GM19452 (cell line): ENCODE measurements at regions not wholly inside any gene's neighbourhood (a gene's known extent, or its start where the extent isn't known, plus 50 kb on each side); places are given as distances from the start of the nearest gene placed in this dataset.
"Not testable (repeated sequence)": the region's sequence is repeated elsewhere in the genome, so short reads cannot be mapped to it uniquely, and the experiment has no call there.

Experiments used
- ATAC-seq: cut with Tn5 transposase; IDR thresholded peaks from one replicate; pipeline ENCODE4 v1.9.1; 2021; ENCODE audit not compliant: unreplicated experiment

GRCh38 chr13:44052780-44053184, 173.1 kb downstream of the LACC1 start:
- no peak for ATAC-seq

DNA sequence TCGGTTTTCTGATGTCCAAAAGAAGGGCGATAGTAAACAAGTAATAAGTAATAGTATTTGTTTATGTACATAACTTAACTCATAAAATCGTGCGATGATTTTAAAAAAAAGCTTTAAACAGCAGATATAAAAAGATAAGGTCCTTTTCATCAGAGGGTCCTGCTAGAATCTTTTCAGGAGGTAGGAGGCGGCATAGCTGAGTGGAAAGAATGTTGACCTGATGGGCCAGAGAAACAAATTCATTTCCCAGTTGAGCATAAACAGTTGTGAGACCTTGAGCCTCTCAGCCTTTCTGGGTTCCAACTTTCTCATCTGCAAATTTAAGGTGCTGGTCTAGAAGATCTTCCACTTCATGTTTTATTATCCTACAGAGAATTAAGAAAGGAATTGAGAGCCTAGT, 173.5 kb downstream of the LACC1 start:
- no peak for ATAC-seq

GRCh38 chr13:44054525-44054924, 174.8 kb downstream of the LACC1 start:
- ATAC-seq = no peak

DNA sequence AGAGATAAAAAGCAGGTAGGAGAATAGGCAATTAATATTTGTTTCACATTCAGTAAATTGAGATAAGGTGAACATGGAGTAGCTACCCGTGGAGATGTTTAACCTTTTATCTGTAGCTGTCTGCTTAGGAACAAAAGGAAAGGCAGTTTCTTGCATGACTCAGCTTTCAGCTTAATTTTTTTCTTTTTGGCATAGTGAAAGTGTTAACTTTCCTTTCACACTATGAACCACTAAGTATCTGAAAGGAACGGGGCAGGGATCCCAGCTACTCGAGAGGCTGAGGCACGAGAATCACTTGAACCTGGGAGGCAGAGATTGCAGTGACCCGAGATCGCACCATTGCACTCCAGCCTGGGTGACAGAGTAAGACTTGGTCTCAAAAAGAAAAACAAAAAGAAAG, 176.0 kb downstream of the LACC1 start:
- not testable (repeated sequence) for ATAC-seq

GRCh38 chr13:44058067-44058466, 178.4 kb downstream of the LACC1 start:
- ATAC-seq = no peak

DNA sequence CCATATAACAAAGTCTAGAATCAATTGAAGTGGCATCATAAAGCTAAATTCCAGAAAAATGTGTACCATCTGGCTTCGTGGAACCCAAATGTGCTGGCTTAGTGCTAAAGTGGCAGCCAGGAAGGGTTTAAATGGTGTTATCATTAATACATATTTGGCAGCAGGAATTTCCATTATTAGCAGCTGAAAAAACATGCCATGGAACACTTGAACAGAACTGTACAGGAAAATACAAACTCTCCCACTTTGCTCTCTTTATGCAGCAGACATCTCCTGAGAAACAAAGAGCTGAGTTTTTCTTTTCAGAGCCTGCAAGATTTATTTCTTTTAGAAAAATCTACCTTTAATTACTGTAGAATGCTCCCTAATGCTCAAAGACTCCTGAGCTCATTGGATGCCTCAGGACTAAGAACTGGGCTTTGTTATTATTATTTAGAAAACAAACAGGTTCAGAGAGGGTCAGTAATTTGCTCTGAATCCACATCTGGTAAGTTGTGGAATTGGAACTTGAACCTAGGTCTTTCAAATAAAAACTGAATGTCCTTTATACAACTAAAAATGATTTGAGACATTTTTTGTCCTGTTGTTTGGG, 179.0 kb downstream of the LACC1 start:
- ATAC-seq = no peak

DNA sequence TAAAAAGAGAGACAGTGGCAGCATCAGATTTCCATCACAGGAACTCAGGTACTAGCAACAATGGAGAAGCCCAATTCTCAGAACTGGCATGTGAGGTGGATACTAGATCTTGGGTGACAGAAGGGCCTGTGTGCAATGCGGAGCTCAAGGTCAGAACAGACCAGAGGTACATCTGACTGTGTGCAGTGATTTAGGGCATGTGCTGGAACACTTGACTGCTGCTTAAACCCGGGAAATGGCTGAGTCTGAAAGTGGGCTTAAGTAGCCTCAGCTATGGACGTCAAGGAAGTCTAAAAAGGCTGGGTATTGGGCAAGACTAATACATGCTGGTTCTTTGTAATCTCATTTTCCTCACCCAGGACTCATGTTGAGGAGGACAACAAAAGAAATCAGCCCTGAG, 182.2 kb downstream of the LACC1 start:
- ATAC-seq = no peak

GRCh38 chr13:44063467-44063866, 183.8 kb downstream of the LACC1 start:
- no peak for ATAC-seq

GRCh38 chr13:44063881-44064280, 184.2 kb downstream of the LACC1 start:
- ATAC-seq = no peak

- no peak for ATAC-seq
These were observed 184.7 kb downstream of the LACC1 start for GRCh38 chr13:44064357-44064756.

DNA sequence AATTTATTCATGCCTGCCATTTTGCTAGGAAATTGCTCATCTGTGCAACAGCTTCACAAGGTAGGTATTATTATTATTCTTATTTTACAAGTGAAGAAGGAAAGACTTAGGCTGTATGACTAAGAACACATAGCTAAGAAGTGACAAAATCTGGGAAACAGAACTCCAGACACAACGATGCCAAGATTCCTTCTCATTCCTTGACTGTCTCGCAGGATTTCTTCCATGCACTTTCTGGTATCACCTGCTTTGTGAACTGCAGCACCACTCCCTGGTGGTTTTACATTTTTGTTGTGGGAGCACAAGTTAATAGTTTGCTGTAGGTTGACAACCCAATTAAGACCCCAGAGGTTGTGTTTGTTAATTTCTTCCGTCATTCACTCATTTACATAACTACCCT, 188.5 kb downstream of the LACC1 start:
- ATAC-seq = no peak

- ATAC-seq = no peak
These were observed 189.0 kb downstream of the LACC1 start for GRCh38 chr13:44068737-44069136.

DNA sequence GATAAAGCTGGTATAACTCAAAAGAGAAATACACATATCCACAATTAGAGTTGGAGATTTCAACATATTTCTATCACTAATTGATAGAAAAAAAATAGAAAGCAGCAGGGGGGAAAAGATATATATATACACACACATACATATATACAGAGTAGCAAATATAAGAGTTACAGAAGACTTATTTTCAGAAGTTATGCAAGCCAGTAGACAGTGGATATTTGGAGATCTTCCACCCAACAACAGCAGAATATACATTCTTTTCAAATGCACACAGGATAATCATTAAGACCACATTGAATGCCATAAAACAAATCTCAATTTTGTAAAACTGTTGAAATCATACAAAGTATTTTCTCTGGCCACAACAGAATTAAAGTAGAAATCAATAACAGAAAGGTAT, 192.8 kb downstream of the LACC1 start:
- ATAC-seq = no peak

- ATAC-seq = no peak
These were observed 194.9 kb downstream of the LACC1 start for GRCh38 chr13:44074611-44075010.

GRCh38 chr13:44075113-44075512, 195.4 kb downstream of the LACC1 start:
- no peak for ATAC-seq

DNA sequence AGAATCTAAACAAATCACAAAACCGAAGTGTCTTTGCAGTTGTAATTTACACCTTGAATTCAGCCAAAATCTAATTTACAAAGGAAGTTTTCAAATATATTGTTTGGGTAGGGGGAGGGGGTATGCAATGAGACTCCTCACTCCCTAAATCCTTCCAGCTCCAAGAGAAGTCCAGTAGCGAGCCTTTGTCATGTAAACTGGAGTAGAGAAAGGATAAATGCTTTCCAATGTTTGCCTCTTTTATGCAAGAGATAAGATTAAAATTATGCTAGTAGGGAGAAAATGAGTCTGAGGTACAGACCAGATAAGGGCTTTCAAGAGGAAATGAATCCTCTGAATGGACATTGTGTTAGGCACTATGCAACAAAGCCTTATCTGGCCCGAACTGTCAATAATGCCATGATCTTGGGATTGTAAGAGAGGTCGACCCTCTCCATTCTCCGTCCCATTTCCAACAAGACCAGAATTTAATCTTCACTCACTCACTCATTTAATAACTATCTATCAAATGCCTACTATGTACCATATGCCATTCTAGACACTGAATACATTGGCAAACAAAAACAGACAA, 199.2 kb downstream of the LACC1 start:
- no peak for ATAC-seq

GRCh38 chr13:44079413-44080205, 199.9 kb downstream of the LACC1 start:
- no peak for ATAC-seq

DNA sequence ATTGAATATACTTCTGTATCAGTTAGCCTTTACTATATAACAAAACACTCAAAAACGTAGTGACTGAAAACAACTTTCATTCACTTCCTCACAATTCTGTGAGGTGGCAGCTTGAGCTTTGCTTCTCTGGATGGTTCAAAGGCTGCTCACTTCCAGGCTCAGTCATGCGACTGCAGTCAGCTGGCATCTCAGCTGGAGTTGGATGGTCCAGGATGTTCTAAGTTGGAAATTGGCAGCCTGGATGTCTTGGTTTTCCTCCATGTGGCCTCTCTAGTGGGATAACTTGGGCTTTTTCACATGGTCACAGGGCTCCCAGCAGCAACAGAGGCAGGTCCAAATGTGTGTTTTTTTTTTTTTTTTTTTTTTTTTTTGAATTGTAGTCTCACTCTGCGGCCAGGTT, 204.4 kb downstream of the LACC1 start:
- ATAC-seq = no peak

GRCh38 chr13:44086389-44086788, 206.7 kb downstream of the LACC1 start:
- no peak for ATAC-seq

- ATAC-seq = no peak
These were observed 208.7 kb downstream of the LACC1 start for GRCh38 chr13:44088411-44088810.

DNA sequence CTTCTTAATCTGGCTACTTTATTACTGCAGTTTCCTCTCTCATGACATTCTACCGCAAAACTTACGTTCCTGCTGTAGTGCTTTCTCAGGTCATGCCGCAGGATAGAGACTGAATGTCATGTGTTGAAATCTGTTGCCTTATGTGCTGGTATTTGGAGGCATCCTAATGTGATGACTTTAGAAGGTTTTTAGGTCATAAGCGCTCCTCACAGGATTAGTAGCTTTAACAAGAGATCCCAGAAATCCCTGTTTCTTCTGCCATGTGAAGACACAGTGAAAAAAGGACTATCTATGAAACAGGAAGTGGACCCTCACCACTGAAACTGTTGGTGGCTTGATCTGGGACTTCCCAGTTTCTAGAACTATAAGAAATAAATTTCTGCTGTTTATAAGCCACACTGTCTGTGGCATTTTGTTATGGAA, 209.3 kb downstream of the LACC1 start:
- no peak for ATAC-seq

- no peak for ATAC-seq
These were observed 209.7 kb downstream of the LACC1 start for GRCh38 chr13:44089452-44089851.
